ENCODE measurements at regions not wholly inside any gene's neighbourhood (a gene's known extent, or its start where the extent isn't known, plus 50 kb on each side); places are given as distances from the start of the nearest gene placed in this dataset.

- DNase-seq (ENCODE audit: low read depth in 4 of 4, low spot score in 3 of 4), result no peak
These were observed 56.4 kb downstream of the CRYGS start for GRCh38 chr3:186487819-186488218.

DNA sequence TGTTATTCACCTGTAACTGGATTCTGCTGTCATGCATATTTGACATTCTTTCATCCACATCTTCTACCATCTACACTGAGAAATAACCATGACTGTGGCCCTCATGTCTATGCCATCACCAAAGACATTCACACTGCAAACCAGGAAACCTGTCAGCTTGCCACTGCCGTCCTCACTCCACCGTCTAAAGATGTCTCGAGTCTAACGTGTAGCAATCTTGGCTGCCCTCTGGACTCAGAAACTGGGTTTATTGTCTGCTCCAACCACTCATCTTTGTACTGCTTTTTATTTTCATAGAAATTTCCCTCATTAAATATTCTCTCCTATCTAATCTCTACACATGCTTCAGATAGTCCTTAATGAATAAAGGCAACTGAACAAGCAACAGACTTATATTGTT lies 57.1 kb downstream of the CRYGS start:
- no peak for DNase-seq (ENCODE audit: low read depth in 4 of 4, low spot score in 3 of 4)

DNA sequence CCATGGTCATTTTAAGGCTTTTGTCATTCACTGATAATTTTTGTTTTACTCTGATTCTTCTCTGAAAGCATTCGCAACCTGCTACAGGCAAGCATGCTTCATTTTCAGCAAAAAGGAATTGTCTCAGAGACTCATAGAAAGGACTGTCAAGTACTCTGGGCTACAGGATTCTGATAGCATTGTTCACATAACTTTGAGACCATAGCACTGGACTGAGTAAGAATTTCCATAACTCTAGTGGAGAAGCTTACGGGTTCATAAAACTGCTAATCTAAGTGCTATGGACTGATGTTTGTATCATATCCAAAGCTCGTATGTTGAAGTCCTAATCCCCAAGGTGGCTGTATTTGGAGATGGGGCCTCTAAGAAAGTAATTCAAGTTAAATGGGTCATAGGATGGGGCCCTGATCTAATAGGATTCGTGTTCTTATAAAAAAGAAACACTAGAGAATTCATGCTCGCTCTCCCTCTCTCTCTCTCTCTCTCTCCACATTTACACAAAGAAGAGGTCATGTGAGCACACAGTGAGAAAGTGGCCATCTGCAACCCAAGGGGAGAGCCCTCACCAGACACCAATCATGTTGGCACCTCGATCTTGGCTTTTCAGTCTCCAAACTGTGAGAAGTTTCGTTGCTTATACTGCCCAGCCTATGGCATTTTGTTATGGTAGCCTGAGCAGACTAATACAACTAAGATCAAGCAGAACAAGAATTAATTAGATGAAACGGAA lies 60.4 kb downstream of the CRYGS start:
- DNase-seq (ENCODE audit: low read depth in 4 of 4, low spot score in 3 of 4), result no peak

GRCh38 chr3:186481526-186481925 lies 62.7 kb downstream of the CRYGS start:
- no peak for DNase-seq (ENCODE audit: low read depth in 4 of 4, low spot score in 3 of 4)

DNA sequence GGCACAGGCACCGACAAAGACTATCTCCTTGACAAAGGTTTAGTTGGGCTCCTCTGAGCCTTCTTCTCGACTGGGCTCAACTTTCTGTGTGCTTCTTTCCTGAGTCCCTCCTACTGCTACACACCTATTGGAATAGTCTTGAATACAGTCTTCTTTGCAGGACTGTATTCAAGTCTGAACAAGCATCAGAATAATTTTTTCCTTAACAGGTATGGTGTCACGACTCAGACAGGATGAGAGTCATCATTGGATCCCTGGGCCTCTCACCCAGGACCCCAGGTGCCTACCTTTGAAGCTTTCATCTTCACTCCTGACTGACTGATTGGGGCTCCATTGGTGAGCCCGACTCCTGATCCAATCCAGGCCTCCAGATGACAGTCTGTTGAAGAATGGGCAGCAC lies 66.3 kb downstream of the CRYGS start:
- DNase-seq (ENCODE audit: low read depth in 4 of 4, low spot score in 3 of 4), result no peak

DNA sequence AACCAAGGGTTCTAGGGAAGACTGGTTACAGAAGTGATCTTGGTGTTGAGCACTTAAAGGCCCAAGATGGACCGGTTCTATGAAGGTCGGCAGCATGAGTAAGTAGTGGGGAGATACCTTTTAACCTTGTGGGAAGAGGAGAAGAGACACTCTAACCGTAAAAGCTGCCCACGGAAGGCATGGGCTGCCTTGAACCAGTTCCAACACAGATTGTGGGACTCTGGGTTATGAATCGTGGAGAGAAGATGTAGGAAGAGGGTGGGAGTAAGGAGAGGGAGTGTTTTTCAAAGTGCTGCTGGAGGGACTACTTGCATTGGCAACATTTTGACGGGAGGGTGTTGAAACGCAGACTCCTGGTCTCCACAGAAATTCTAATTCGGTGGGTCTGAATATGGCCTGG lies 67.1 kb downstream of the CRYGS start:
- DNase-seq (ENCODE audit: low read depth in 4 of 4, low spot score in 3 of 4), result no peak

DNA sequence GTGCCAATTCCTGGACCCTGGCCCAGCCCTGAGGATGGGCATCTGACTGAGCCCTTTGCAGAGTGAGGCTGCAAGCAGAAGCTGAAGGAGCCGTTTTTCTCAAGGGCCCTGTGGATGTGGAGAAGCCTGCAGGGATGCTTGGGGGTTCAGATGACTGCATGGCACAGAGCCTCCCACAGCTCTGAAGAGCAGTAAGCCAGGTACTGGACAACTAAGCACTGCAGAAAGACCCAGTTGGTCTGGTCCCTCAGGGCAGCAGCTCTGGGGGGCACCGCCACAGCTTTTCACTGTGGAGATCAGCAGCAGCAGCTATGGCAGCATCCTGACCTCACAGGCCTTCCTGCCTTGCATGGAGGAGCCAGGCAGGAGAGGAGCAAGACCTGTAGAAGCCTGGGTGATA lies 67.6 kb downstream of the CRYGS start:
- DNase-seq (ENCODE audit: low read depth in 4 of 4, low spot score in 3 of 4), result no peak

GRCh38 chr3:186476044-186476468 lies 68.1 kb downstream of the CRYGS start:
- no peak for DNase-seq (ENCODE audit: low read depth in 4 of 4, low spot score in 3 of 4)

DNA sequence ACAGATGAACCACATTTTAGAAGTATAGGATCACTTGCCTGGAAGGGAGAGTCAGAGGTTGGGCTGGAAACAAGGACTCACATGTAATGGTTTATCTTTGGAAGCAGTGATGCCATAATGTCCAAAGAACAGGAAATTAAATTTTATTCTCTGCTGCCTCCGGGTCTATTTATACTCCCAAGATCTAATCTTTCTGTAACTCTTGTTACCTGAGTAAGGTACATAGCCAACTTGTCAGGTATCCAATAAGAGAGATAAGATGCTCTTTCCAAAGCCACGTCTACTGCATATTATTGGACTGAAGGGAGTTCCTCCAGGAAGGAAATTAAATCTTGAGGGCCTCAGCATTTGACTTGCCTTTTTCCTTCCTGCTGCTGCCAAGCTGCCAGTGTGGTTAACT lies 71.0 kb downstream of the CRYGS start:
- no peak for DNase-seq (ENCODE audit: low read depth in 4 of 4, low spot score in 3 of 4)

DNA sequence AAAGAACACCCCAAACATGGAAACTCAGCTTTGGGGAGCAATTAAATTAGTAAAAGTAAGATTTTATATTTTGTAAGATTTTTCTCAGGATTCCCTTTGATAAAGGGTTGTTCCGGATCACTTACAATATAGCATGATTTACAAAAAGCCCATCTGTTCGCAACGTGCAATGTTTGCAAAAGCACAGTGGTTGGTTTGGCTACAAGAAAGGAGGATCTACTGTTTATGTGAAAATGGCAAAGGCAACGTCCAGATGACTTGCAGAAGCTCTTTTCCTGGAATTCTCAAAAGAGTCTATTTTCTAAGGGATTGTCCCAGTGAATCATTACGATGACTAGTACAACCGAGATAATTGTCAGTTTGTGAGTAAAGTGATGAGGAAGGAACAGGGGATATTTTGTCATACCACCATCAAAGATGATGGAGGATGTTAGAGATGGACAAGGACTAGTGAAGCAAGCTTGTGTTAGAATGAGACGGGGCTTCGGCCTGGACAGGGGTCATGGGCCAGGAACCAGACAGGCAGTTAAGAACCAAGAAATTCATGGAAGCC lies 71.6 kb downstream of the CRYGS start:
- no peak for DNase-seq (ENCODE audit: low read depth in 4 of 4, low spot score in 3 of 4)

- no peak for DNase-seq (ENCODE audit: low read depth in 4 of 4, low spot score in 3 of 4)
These were observed 72.4 kb downstream of the CRYGS start for GRCh38 chr3:186471771-186472170.

DNA sequence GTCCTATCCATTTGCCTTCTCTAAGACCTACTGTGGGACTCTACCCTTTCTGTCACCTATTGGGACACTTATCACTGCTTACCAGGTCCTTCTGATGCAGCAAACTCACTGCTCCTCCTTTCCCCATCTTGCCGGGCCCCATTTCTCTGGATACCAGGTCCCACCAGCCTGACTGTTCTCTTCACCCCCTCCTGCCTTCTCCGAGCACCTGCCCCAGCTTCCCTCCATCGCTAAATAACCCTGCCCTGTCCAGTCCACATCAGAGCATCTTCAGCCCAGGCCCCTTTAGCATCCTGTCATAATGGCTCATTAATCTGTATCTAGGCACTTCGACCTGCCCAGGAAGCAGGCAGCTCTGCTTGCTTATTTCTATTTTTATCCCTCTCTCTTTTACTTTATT lies 74.7 kb downstream of the CRYGS start:
- no peak for DNase-seq (ENCODE audit: low read depth in 4 of 4, low spot score in 3 of 4)

DNA sequence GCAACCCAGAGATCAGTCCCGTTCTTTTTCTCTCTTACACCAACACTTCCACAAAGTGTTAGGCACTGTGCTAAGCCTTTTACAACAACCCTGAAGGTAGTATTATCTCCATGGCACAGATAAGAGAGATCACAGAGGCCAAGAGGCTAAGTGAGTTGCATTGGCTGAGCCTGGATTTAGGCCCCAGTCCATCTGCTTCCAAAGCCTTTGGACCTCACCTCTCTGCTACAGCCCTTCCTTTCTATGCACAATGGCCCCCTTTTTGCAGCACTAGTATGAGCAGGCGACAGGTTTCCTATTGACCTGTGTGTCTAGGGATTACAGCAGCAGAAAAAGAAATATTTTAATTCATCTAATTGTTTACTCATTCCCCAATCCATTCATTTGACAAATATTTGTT lies 76.2 kb downstream of the CRYGS start:
- no peak for DNase-seq (ENCODE audit: low read depth in 4 of 4, low spot score in 3 of 4)

GRCh38 chr3:186466391-186466974 lies 77.7 kb downstream of the CRYGS start:
- no peak for DNase-seq (ENCODE audit: low read depth in 4 of 4, low spot score in 3 of 4)

DNA sequence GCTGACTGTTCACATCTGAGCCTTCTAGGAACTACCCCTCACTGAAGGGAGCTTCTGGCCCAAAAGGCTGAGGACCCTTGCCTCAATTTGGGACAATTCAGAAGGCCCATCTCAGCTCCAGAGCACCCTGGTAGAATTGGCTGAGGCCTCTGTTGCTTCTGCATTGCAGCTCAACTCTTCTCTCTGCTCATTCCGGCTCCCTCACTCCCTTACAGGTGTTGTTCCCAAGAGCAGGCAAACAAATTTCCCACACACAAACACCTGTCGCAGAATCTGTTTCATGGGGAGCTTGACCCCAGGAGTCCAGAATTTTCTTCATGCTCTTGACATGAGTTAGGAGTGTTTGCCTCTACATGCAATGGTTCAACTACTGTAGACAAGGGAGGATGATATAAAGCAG lies 78.7 kb downstream of the CRYGS start:
- DNase-seq (ENCODE audit: low read depth in 4 of 4, low spot score in 3 of 4), result no peak

GRCh38 chr3:186464424-186465093 lies 79.6 kb downstream of the CRYGS start:
- DNase-seq (ENCODE audit: low read depth in 4 of 4, low spot score in 3 of 4), result no peak

DNA sequence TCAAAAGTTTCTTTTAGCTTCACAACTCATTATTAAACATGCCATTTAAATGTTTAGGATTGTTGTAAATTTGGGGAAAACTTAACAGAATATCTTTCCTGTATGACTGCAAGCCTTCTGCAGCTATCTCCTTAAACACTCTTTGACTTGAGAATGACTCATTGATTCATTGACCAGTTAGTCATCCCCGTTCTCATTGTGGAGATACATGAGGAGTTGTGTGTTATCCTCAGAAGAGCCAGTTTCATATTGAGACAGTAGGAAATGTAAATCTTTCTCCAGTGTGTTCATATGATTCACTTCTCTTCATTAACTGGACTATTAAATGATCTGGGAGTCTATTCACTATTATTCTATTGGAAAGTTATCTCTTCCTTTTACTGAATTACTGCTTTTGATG lies 83.0 kb downstream of the CRYGS start:
- DNase-seq (ENCODE audit: low read depth in 4 of 4, low spot score in 3 of 4), result no peak

DNA sequence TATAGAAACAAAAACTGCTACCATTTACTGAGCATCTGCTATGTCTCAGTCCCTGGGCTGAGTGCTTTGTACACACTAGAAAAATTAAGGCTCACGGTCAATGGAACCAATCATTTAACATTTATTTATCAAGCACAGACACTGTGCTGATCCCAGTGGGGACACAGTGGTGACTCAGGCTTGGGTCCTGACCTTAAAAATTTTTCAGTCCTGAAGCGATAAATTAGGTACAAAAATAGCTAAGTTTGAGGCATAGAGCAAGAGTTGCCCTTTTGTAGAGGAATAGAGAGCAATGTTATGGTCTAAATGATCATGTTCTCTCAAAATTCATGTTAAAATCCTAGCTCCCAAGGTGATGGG lies 85.1 kb downstream of the CRYGS start:
- no peak for DNase-seq (ENCODE audit: low read depth in 4 of 4, low spot score in 3 of 4)

- DNase-seq (ENCODE audit: low read depth in 4 of 4, low spot score in 3 of 4), result no peak
These were observed 85.7 kb downstream of the CRYGS start for GRCh38 chr3:186458306-186459107.

DNA sequence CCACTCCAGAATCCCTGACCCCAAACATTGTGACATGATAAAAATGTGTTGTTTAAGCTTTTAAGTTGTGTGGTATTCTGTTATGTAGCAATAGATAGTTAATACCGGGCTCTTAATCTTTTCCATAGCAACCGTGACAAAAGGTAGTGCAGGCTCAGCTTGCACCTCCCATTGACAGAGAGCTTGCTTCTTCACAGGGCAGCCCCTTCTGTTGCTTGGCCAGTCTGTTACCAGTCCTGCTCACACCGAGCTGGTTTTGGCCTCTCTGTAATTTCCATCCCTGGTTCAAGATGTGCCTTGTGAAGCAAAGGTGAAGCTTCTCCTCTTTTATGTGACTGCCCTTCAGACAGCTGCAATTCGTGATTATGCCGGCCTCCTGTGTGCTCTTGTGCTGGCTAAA lies 86.9 kb downstream of the CRYGS start:
- no peak for DNase-seq (ENCODE audit: low read depth in 4 of 4, low spot score in 3 of 4)

DNA sequence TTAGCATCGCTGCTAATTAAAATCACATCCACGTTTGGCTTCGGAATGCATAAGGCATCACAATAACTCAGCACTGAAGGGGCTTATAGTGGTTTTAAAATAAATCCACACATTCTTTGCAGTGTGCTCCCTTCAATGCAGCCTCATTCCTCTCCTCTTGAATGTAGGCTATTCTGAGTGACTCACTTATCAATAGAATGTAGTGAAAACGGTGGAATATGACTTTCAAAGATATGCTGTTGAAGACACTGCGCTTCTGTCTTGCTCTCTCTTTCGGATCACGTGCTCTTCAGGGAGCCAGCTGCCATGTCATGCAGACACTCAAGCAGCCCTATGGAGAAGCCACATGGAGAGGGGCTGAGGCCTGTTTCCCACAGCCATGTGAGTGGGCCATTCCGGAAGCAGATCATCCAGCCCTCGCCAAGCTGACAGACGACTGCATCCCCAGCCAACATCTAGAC lies 87.4 kb downstream of the CRYGS start:
- DNase-seq (ENCODE audit: low read depth in 4 of 4, low spot score in 3 of 4), result no peak
